H9 (cell line): ENCODE measurements at regions not wholly inside any gene's neighbourhood (a gene's known extent, or its start where the extent isn't known, plus 50 kb on each side); places are given as distances from the start of the nearest gene placed in this dataset.
A peak's percentile ranks its signal among the peaks of the same experiment; 100 is the strongest.

ENCODE experiments used
- DNase-seq: peaks from one replicate; pipeline ENCODE4 v3.0.0-alpha.2; 2017
- H2AFZ ChIP-seq: one replicate; pipeline ENCODE4 v1.6.1; 2013; ENCODE audit warnings: mild to moderate bottlenecking, low read length, control low read depth, moderate library complexity
- H2AK5ac ChIP-seq: 2 replicates; pipeline ENCODE4 v1.6.1; 2013; ENCODE audit warnings: low read length, control low read depth, mixed read lengths; ENCODE audit not compliant: insufficient read length
- H2BK120ac ChIP-seq: one replicate; pipeline ENCODE4 v1.6.1; 2013; ENCODE audit warnings: low read depth, mild to moderate bottlenecking, low read length, control low read depth, inconsistent platforms; ENCODE audit not compliant: poor library complexity, severe bottlenecking
- H2BK12ac ChIP-seq: 2 replicates; pipeline ENCODE4 v1.6.1; 2013; ENCODE audit warnings: low read length, control low read depth, mixed read lengths, low read depth; ENCODE audit not compliant: insufficient read length
- H2BK15ac ChIP-seq: 2 replicates; pipeline ENCODE4 v1.6.1; 2013; ENCODE audit warnings: low read depth, low read length, control low read depth
- H2BK20ac ChIP-seq: one replicate; pipeline ENCODE4 v1.6.1; 2013; ENCODE audit warnings: low read depth, mild to moderate bottlenecking, low read length, control low read depth, inconsistent platforms; ENCODE audit not compliant: poor library complexity, severe bottlenecking
- H2BK5ac ChIP-seq: 2 replicates; pipeline ENCODE4 v1.6.1; 2013; ENCODE audit warnings: low read length, control low read depth, mixed read lengths; ENCODE audit not compliant: insufficient read length
- H3K14ac ChIP-seq: 2 replicates; pipeline ENCODE4 v1.6.1; 2013; ENCODE audit warnings: low read length, control low read depth; ENCODE audit not compliant: insufficient read depth
- H3K18ac ChIP-seq: 2 replicates; pipeline ENCODE4 v1.6.1; 2013; ENCODE audit warnings: low read depth, mild to moderate bottlenecking, mixed read lengths, low read length, control low read depth; ENCODE audit not compliant: insufficient read length
- H3K23ac ChIP-seq: 2 replicates; pipeline ENCODE4 v1.6.1; 2013; ENCODE audit warnings: low read length, control low read depth, mixed read lengths, low read depth; ENCODE audit not compliant: insufficient read length
- H3K23me2 ChIP-seq: 2 replicates; pipeline ENCODE4 v1.6.1; 2013; ENCODE audit warnings: low read depth, mild to moderate bottlenecking, mixed read lengths, low read length, control low read depth; ENCODE audit not compliant: insufficient read length, poor library complexity, severe bottlenecking
- H3K27ac ChIP-seq: 2 replicates; pipeline ENCODE4 v1.5.1; 2013; ENCODE audit warnings: low read length, control low read depth, mixed read lengths, low read depth; ENCODE audit not compliant: insufficient read length
- H3K27me3 ChIP-seq: 2 replicates; pipeline ENCODE4 v1.6.1; 2013; ENCODE audit warnings: low read length, control low read depth, inconsistent platforms; ENCODE audit not compliant: insufficient read depth
- H3K4ac ChIP-seq: 2 replicates; pipeline ENCODE4 v1.6.1; 2013; ENCODE audit warnings: low read depth, mild to moderate bottlenecking, control low read depth, inconsistent platforms, low read length, moderate library complexity
- H3K4me1 ChIP-seq: 2 replicates; pipeline ENCODE4 v1.6.1; 2013; ENCODE audit warnings: low read length, control low read depth, inconsistent platforms; ENCODE audit not compliant: insufficient read depth
- H3K4me2 ChIP-seq: 2 replicates; pipeline ENCODE4 v1.6.1; 2013; ENCODE audit warnings: low read length, control low read depth, mixed read lengths; ENCODE audit not compliant: insufficient read length, insufficient read depth
- H3K56ac ChIP-seq: 2 replicates; pipeline ENCODE4 v1.6.1; 2013; ENCODE audit warnings: low read depth, mild to moderate bottlenecking, mixed read lengths, low read length, control low read depth; ENCODE audit not compliant: insufficient read length
- H3K79me1 ChIP-seq: 2 replicates; pipeline ENCODE4 v1.6.1; 2013; ENCODE audit warnings: low read depth, mild to moderate bottlenecking, moderate library complexity, low read length, control low read depth, inconsistent platforms; ENCODE audit not compliant: insufficient read depth, poor library complexity, severe bottlenecking
- H3K79me2 ChIP-seq: 2 replicates; pipeline ENCODE4 v1.6.1; 2013; ENCODE audit warnings: low read length, control low read depth, inconsistent platforms; ENCODE audit not compliant: insufficient read depth
- H3K9ac ChIP-seq: 2 replicates; pipeline ENCODE4 v1.6.1; 2013; ENCODE audit warnings: low read length, control low read depth, mixed read lengths; ENCODE audit not compliant: insufficient read length; ENCODE audit errors: extremely low read depth
- H3K9me3 ChIP-seq: one replicate; pipeline ENCODE4 v1.6.1; 2013; ENCODE audit warnings: low read depth, low read length, inconsistent platforms; ENCODE audit not compliant: control insufficient read depth
- H3T11ph ChIP-seq: one replicate; pipeline ENCODE4 v1.6.1; 2013; ENCODE audit warnings: mild to moderate bottlenecking, low read length, control low read depth, inconsistent platforms
- H4K20me1 ChIP-seq: one replicate; pipeline ENCODE4 v1.6.1; 2013; ENCODE audit not compliant: control insufficient read depth, insufficient read length, insufficient read depth
- H4K5ac ChIP-seq: 2 replicates; pipeline ENCODE4 v1.6.1; 2013; ENCODE audit warnings: low read depth, mild to moderate bottlenecking, mixed read lengths, low read length, control low read depth; ENCODE audit not compliant: insufficient read length
- H4K8ac ChIP-seq: replicated peaks from 2 replicates; pipeline ENCODE4 v1.6.1; 2013; ENCODE audit warnings: low read length, control low read depth, mixed read lengths, low read depth; ENCODE audit not compliant: insufficient read length
- H4K91ac ChIP-seq: 2 replicates; pipeline ENCODE4 v1.6.1; 2013; ENCODE audit warnings: low read depth, mild to moderate bottlenecking, moderate library complexity, mixed read lengths, low read length, control low read depth; ENCODE audit not compliant: insufficient read length
- H3K27ac Mint-ChIP-seq, 3 experiments: 2 replicates in 2 of 3; 3 replicates in 1 of 3; pipeline ENCODE4 v1.8.0; 2020 to 2021; ENCODE audit warnings: mixed read lengths in 3 of 3, mild to moderate bottlenecking in 1 of 3, moderate library complexity in 1 of 3
- H3K27me3 Mint-ChIP-seq: 2 replicates; pipeline ENCODE4 v1.8.0; 2021; ENCODE audit warnings: low read depth, mild to moderate bottlenecking, moderate library complexity, mixed read lengths
- H3K36me3 Mint-ChIP-seq, 3 experiments: 2 replicates in 2 of 3; 3 replicates in 1 of 3; pipeline ENCODE4 v1.8.0; 2020 to 2021; ENCODE audit warnings: low read depth in 3 of 3, mixed read lengths in 3 of 3; ENCODE audit not compliant: insufficient read depth in 1 of 3
- H3K4me1 Mint-ChIP-seq, 2 experiments: 2 replicates each; pipeline ENCODE4 v1.8.0; 2020; ENCODE audit warnings: mixed read lengths in 2 of 2
- H3K4me3 Mint-ChIP-seq, 2 experiments: 2 replicates in 1 of 2; 3 replicates in 1 of 2; pipeline ENCODE4 v1.8.0; 2020 to 2021; ENCODE audit warnings: mild to moderate bottlenecking in 2 of 2, mixed read lengths in 2 of 2, moderate library complexity in 1 of 2
- H3K9me3 Mint-ChIP-seq, 2 experiments: 2 replicates in 1 of 2; 3 replicates in 1 of 2; pipeline ENCODE4 v1.8.0; 2020; ENCODE audit warnings: mild to moderate bottlenecking in 2 of 2, mixed read lengths in 2 of 2, moderate library complexity in 1 of 2
- CTCF ChIP-seq: fragments of 200-600 bp; sonication (generic); conservative IDR thresholded peaks from 3 replicates; pipeline ENCODE4 v1.8.0; 2021; ENCODE audit warnings: antibody characterized with exemption, mild to moderate bottlenecking
- WGBS: extraction: QIAGEN DNeasy Blood & Tissue Kit; methylation state at CpG from one replicate; pipeline ENCODE4 v1.1.7; 2013; ENCODE audit warnings: missing lambda C conversion rate, low lambda C conversion rate, mixed read lengths; ENCODE audit not compliant: insufficient read length; ENCODE audit errors: extremely low coverage; 5-methylcytosine and 5-hydroxymethylcytosine counted together

- Histone ChIP-seq H2AFZ (no peak overlapping the region), H3K4ac (no peak overlapping the region), H4K91ac (no peak overlapping the region), H3K27me3 (peaks cover 18% of the 10 kb centered on the region; the same call in 1 of the 2 replicates), H3K79me1 (no peaks in the 10 kb centered on the region), H2BK15ac (no peak overlapping the region), H2BK12ac (no peak overlapping the region), H3K4me2 (no peak overlapping the region), H4K5ac (no peak overlapping the region), H4K8ac (no peak overlapping the region), H3K14ac (no peak overlapping the region), H3K4me1 (peaks cover 3% of the 10 kb centered on the region; the same call in 1 of the 2 replicates), H2BK5ac (no peak overlapping the region), H3K9ac (no peak overlapping the region), H2AK5ac (no peak overlapping the region), H3K23me2 (peaks cover 19% of the 10 kb centered on the region), H2BK120ac (no peak overlapping the region), H3K9me3 (no peaks in the 10 kb centered on the region), H3K18ac (no peak overlapping the region), H3T11ph (no peak overlapping the region), H3K27ac (no peak overlapping the region), H3K79me2 (no peaks in the 10 kb centered on the region), H2BK20ac (no peak overlapping the region), H3K56ac (no peak overlapping the region), H3K23ac (no peak overlapping the region), H4K20me1 (no peaks in the 10 kb centered on the region)
- H3K36me3 Mint-ChIP-seq = no peaks in the 10 kb centered on the region
- no CpG with 5 or more reads among the region's 10 CpGs for WGBS
- peaks cover 91% of the 10 kb centered on the region for H3K27me3 Mint-ChIP-seq
- TF ChIP-seq CTCF = no peak
- H3K27ac Mint-ChIP-seq = no peak overlapping the region
- H3K4me1 Mint-ChIP-seq = peaks cover 38 to 43% of the 10 kb centered on the region in 2 experiments
- peak; percentile 41 for DNase-seq
- H3K9me3 Mint-ChIP-seq = no peaks in the 10 kb centered on the region; a peak in 1 of 5 replicates
- H3K4me3 Mint-ChIP-seq = no peak overlapping the region; a peak in 1 of 5 replicates
Observed at GRCh38 chr14:73783107-73783727, 68.4 kb upstream of the PTGR2 start.
